HCT116 (cell line): ENCODE measurements at regions not wholly inside any gene's neighbourhood (a gene's known extent, or its start where the extent isn't known, plus 50 kb on each side); places are given as distances from the start of the nearest gene placed in this dataset.

Experiments
- ATAC-seq: fragments of 200-7000 bp; cut with Tn5 transposase; 2 replicates; pipeline ENCODE4 v1.9.1; 2020; ENCODE audit warnings: mild to moderate bottlenecking, moderate library complexity
- BruUV-seq: library from RNA; stranded (reverse); fragments of 400-500 nt; replicated peaks from 2 replicates; lab custom pipeline; 2021; lab: Mats Ljungman, UMichigan
- CTCF ChIA-PET: fragments of 300-600 bp; sonication (Branson Sonifier 250); formaldehyde crosslinking; loops from one replicate; lab custom pipeline; 2021; ENCODE audit warnings: antibody characterized with exemption; lab: Charles Lee
- POLR2A ChIA-PET: fragments of 300-600, 350-600 bp; sonication (Branson Sonifier 250); formaldehyde crosslinking; loops from one replicate; lab custom pipeline; 2021; ENCODE audit warnings: antibody characterized with exemption; lab: Charles Lee
- RAD21 ChIA-PET, 2 experiments: fragments of 300-600 bp; sonication (Branson Sonifier 250); formaldehyde crosslinking; loops; one replicate each; lab custom pipeline; 2023; ENCODE audit warnings: low total read pairs in 2 of 2; ENCODE audit not compliant: uncharacterized antibody in 2 of 2, unreplicated experiment in 2 of 2, low non-redundant PET in 1 of 2; lab: Charles Lee
- DNase-seq: peaks from one replicate; pipeline ENCODE4 v3.0.0-alpha.2; 2010; ENCODE audit warnings: low read depth, low spot score
- H2AFZ ChIP-seq: fragments of 200-600 bp; shearing (Covaris generic), sonication (generic); 2 replicates; pipeline ENCODE4 v1.6.1; 2017; ENCODE audit warnings: low read depth, mixed run types, mixed read lengths, antibody characterized with exemption, low read length; ENCODE audit not compliant: poor library complexity, severe bottlenecking
- H3K27ac ChIP-seq: 2 replicates; pipeline ENCODE4 v1.5.1; 2012; ENCODE audit warnings: low read depth, low read length
- H3K27me3 ChIP-seq: fragments of 200-600 bp; sonication (generic); 2 replicates; pipeline ENCODE4 v1.6.1; 2016; ENCODE audit warnings: mixed run types, low read length, mixed read lengths; ENCODE audit not compliant: insufficient read depth
- H3K36me3 ChIP-seq, 2 experiments: fragments of 200-500 bp in 1 of 2; fragments of 200-600 bp in 1 of 2; sonication (Bioruptor generic) in 1 of 2; sonication (generic) in 1 of 2; 2 replicates each; pipeline versions ENCODE4 v1.5.1 to v1.6.1; 2014 to 2016; ENCODE audit warnings: low read length in 2 of 2, inconsistent platforms in 1 of 2, mixed read lengths in 1 of 2, mixed run types in 1 of 2; ENCODE audit not compliant: insufficient read depth in 2 of 2, control insufficient read depth in 1 of 2
- H3K4me1 ChIP-seq, 2 experiments: fragments of 200-600 bp in 1 of 2; sonication (generic) in 1 of 2; 2 replicates each; pipeline versions ENCODE4 v1.5.1 to v1.6.1; 2012 to 2017; ENCODE audit warnings: low read length in 2 of 2, inconsistent platforms in 1 of 2, mild to moderate bottlenecking in 1 of 2, mixed read lengths in 1 of 2, mixed run types in 1 of 2, moderate library complexity in 1 of 2; ENCODE audit not compliant: insufficient read depth in 2 of 2, control insufficient read depth in 1 of 2
- H3K4me2 ChIP-seq: fragments of 200-600 bp; sonication (generic); 2 replicates; pipeline ENCODE4 v1.6.1; 2017; ENCODE audit warnings: mixed run types, low read length, mixed read lengths
- H3K4me3 ChIP-seq, 2 experiments: fragments of 200-600 bp in 1 of 2; sonication (generic) in 1 of 2; replicated peaks in 1 of 2; 2 replicates each; pipeline ENCODE4 v1.5.1; 2011 to 2016; ENCODE audit warnings: low read length in 2 of 2, control low read depth in 1 of 2, low read depth in 1 of 2, mild to moderate bottlenecking in 1 of 2, mixed read lengths in 1 of 2, mixed run types in 1 of 2
- H3K79me2 ChIP-seq: fragments of 200-600 bp; sonication (generic); 2 replicates; pipeline ENCODE4 v1.6.1; 2017; ENCODE audit warnings: mild to moderate bottlenecking, mixed run types, low read length, moderate library complexity, mixed read lengths; ENCODE audit not compliant: insufficient read depth
- H3K9ac ChIP-seq: fragments of 200-600 bp; sonication (generic); 2 replicates; pipeline ENCODE4 v1.6.1; 2016; ENCODE audit warnings: low read length, mixed read lengths
- H3K9me2 ChIP-seq: fragments of 200-600 bp; sonication (generic), shearing (Covaris generic); 2 replicates; pipeline ENCODE4 v1.6.1; 2017; ENCODE audit warnings: mixed run types, mild to moderate bottlenecking, moderate library complexity; ENCODE audit not compliant: insufficient read depth
- H3K9me3 ChIP-seq, 2 experiments: fragments of 200-500 bp in 1 of 2; fragments of 200-600 bp in 1 of 2; sonication (Bioruptor generic) in 1 of 2; sonication (generic) in 1 of 2; 2 replicates each; pipeline ENCODE4 v1.6.1; 2014 to 2017; ENCODE audit warnings: low read length in 2 of 2, mixed read lengths in 2 of 2, inconsistent platforms in 1 of 2, low read depth in 1 of 2, mild to moderate bottlenecking in 1 of 2, mixed run types in 1 of 2, moderate library complexity in 1 of 2; ENCODE audit not compliant: control insufficient read depth in 1 of 2, insufficient read depth in 1 of 2
- H4K20me1 ChIP-seq: fragments of 200-600 bp; sonication (generic), shearing (Covaris generic); 2 replicates; pipeline ENCODE4 v1.6.1; 2017; ENCODE audit warnings: mixed run types, mild to moderate bottlenecking, moderate library complexity; ENCODE audit not compliant: insufficient read depth
- ATF3 ChIP-seq: IDR thresholded peaks from 2 replicates; pipeline ENCODE4 v1.6.1; 2012
- CBX3 ChIP-seq: IDR thresholded peaks from 2 replicates; pipeline ENCODE4 v1.6.1; 2012; ENCODE audit warnings: low read depth
- CTCF ChIP-seq, 3 experiments: fragments of 200-600 bp in 1 of 3; sonication (generic) in 1 of 3; IDR thresholded peaks in 2 of 3; conservative IDR thresholded peaks in 1 of 3; 2 replicates each; pipeline ENCODE4 v1.5.1; 2012 to 2017; ENCODE audit warnings: low read depth in 2 of 3, low read length in 2 of 3, antibody characterized with exemption in 1 of 3, borderline replicate concordance in 1 of 3, control low read depth in 1 of 3, mild to moderate bottlenecking in 1 of 3, mixed read lengths in 1 of 3, mixed run types in 1 of 3, moderate library complexity in 1 of 3; ENCODE audit not compliant: insufficient read depth in 1 of 3
- EGR1 ChIP-seq: IDR thresholded peaks from 2 replicates; pipeline ENCODE4 v1.6.1; 2012; ENCODE audit warnings: low read depth
- ELF1 ChIP-seq: IDR thresholded peaks from 2 replicates; pipeline ENCODE4 v1.6.1; 2012; ENCODE audit warnings: low read depth, borderline replicate concordance
- FOSL1 ChIP-seq: IDR thresholded peaks from 2 replicates; pipeline ENCODE4 v1.6.1; 2012; ENCODE audit warnings: low read depth
- POLR2A ChIP-seq: IDR thresholded peaks from 2 replicates; pipeline ENCODE4 v1.7.0; 2011; ENCODE audit warnings: borderline replicate concordance; ENCODE audit not compliant: insufficient read depth, insufficient read length; ENCODE audit errors: extremely low read depth
- POLR2AphosphoS5 ChIP-seq: IDR thresholded peaks from 2 replicates; pipeline ENCODE4 v1.6.1; 2011; ENCODE audit warnings: mild to moderate bottlenecking, low read depth, low read length, moderate library complexity
- RAD21 ChIP-seq: IDR thresholded peaks from 2 replicates; pipeline ENCODE4 v1.6.1; 2012; ENCODE audit warnings: low read depth, mild to moderate bottlenecking
- SIN3A ChIP-seq: IDR thresholded peaks from 2 replicates; pipeline ENCODE4 v1.6.1; 2012; ENCODE audit warnings: low read depth
- SP1 ChIP-seq: IDR thresholded peaks from 2 replicates; pipeline ENCODE4 v1.6.1; 2012; ENCODE audit warnings: low read depth
- SRF ChIP-seq: IDR thresholded peaks from 2 replicates; pipeline ENCODE4 v1.6.1; 2012; ENCODE audit warnings: low read depth
- YY1 ChIP-seq: IDR thresholded peaks from 2 replicates; pipeline ENCODE4 v1.6.1; 2011; ENCODE audit warnings: low read length, low read depth, moderate library complexity, mild to moderate bottlenecking; ENCODE audit not compliant: insufficient replicate concordance; ENCODE audit errors: extremely low read depth
- ZBTB33 ChIP-seq: IDR thresholded peaks from 2 replicates; pipeline ENCODE4 v1.6.1; 2011; ENCODE audit warnings: mild to moderate bottlenecking, low read length, moderate library complexity; ENCODE audit not compliant: insufficient replicate concordance; ENCODE audit errors: extremely low read depth
- ZFX ChIP-seq: fragments of 450-650 bp; IDR thresholded peaks from 2 replicates; pipeline ENCODE4 v1.6.1; 2017
- ZNF274 ChIP-seq: fragments of 200-500 bp; sonication (Bioruptor generic); IDR thresholded peaks from 2 replicates; pipeline ENCODE4 v1.6.1; 2014; ENCODE audit warnings: mild to moderate bottlenecking, low read depth, low read length, inconsistent platforms
- intact Hi-C: fragments of 100-400 bp; cut with micrococcal nuclease; formaldehyde crosslinking; loops from 2 replicates; pipeline ENCODE4 v1.10.0; 2022

- ATAC-seq (no peak), DNase-seq (no peak)
- no peaks in the 10 kb centered on the region for H3K36me3 ChIP-seq
- no peaks in the 10 kb centered on the region for H3K79me2 ChIP-seq
- H3K27ac ChIP-seq = no peak overlapping the region
- ChIA-PET CTCF (no interaction called here), RAD21 (no interaction called here), POLR2A (no interaction called here)
- TF ChIP-seq SP1 (no peak), POLR2AphosphoS5 (no peak), RAD21 (no peak), ZBTB33 (no peak), FOSL1 (no peak), ZFX (no peak), ATF3 (no peak), CTCF (IDR thresholded peaks at IDR 0.05 in 2 of 3, conservative IDR thresholded peaks at IDR 0.05 in 1 of 3; ENCODE audit: borderline replicate concordance in 1 of 3, insufficient read depth in 1 of 3, low read depth in 2 of 3, low read length in 2 of 3) (no peak), EGR1 (no peak), SIN3A (no peak), ELF1 (no peak), SRF (no peak), YY1 (no peak), CBX3 (no peak), ZNF274 (no peak), POLR2A (no peak)
- H2AFZ ChIP-seq = no peak overlapping the region
- no peaks in the 10 kb centered on the region for H3K9me2 ChIP-seq
- H3K4me3 ChIP-seq = no peak overlapping the region
- intact Hi-C loops = no loop called here
- no peak overlapping the region for H3K4me2 ChIP-seq
- BruUV-seq = no TSS peak
- no peaks in the 10 kb centered on the region; a peak in 1 of 4 replicates for H3K9me3 ChIP-seq
- no peak overlapping the region for H3K9ac ChIP-seq
- no peaks in the 10 kb centered on the region for H3K27me3 ChIP-seq
- peaks cover 5 to 10% of the 10 kb centered on the region in 2 experiments for H3K4me1 ChIP-seq
- no peaks in the 10 kb centered on the region for H4K20me1 ChIP-seq
Observed at GRCh38 chr12:113723631-113724030, 242.5 kb downstream of the RBM19 start.
